ENCODE measurements at regions not wholly inside any gene's neighbourhood (a gene's known extent, or its start where the extent isn't known, plus 50 kb on each side); places are given as distances from the start of the nearest gene placed in this dataset.

- TF ChIP-seq CTCF (conservative IDR thresholded peaks at IDR 0.05; ENCODE audit: low read depth, low read length) = no peak
- TF ChIP-seq EZH2 (IDR thresholded peaks at IDR 0.05; ENCODE audit: low read length, unreplicated experiment) = no peak
These were observed 116.8 kb upstream of the PFKP start for GRCh38 chr10:2950546-2950945.

Measured in PC-3 (cell line).